Renal pelvis (tissue), 1 donor: ENCODE measurements at regions not wholly inside any gene's neighbourhood (a gene's known extent, or its start where the extent isn't known, plus 50 kb on each side); places are given as distances from the start of the nearest gene placed in this dataset.
"Not testable (repeated sequence)": the region's sequence is repeated elsewhere in the genome, so short reads cannot be mapped to it uniquely, and the experiment has no call there.

ENCODE experiments used
- DNase-seq: peaks from one replicate; pipeline ENCODE4 v3.0.0-alpha.2; 2013

- not testable (repeated sequence) for DNase-seq
Observed at GRCh38 chr1:91207691-91208090, 185.9 kb upstream of the ZNF644 start.

DNA sequence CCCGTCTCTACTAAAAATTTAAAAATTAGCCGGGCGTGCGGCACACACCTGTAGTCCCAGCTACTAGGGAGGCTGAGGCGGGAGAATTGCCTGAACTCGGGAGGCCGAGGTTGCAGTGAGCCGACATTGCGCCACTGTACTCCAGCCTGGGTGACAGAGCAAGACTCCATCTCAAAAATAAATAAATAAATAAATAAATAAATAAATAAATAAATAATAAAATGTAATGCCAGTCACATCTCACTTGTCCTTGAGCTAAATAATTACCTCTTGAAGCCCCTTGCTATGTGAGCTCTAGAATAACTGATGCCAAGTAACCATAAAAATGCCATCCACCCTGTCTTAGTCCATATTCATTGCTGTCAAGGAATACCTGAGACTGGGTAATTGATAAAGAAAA lies 182.3 kb upstream of the ZNF644 start:
- DNase-seq: not testable (repeated sequence)

DNA sequence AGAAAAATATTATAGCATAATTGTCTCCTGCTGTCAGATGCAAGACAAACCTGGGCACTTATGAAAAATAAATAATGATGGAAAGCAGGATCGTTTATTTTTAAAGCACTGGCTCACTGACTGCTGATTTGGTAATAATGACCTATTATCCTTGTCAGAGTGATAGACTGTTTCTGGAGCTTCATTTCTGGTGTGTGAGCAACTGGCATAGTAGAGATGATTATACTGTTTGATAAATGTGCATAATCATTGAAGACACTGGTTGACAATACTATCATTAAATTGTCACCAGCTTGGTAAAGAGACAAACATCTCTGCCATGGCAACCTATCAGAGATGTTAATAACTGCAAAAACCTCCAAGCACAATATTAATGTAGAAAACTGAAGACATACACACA lies 179.9 kb upstream of the ZNF644 start:
- DNase-seq: no peak

DNA sequence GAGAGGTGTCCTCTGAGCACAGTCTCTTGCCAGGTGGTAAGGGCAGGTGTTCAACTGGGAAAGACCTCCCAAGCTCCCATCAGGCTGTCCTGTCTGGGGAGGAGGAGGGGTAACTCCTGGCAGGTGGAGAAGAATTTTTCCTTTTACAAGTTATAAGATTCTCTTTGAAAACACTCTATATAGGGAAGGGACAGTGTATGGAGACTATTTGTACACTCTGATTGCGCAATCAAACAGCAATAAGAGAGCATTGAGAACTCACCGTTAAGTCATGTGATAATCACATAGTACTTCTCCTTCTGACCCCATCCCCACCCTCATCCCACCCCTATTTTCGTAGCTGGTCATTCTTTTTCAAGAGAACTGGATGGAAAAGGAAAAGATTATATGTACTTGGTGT lies 179.3 kb upstream of the ZNF644 start:
- no peak for DNase-seq

DNA sequence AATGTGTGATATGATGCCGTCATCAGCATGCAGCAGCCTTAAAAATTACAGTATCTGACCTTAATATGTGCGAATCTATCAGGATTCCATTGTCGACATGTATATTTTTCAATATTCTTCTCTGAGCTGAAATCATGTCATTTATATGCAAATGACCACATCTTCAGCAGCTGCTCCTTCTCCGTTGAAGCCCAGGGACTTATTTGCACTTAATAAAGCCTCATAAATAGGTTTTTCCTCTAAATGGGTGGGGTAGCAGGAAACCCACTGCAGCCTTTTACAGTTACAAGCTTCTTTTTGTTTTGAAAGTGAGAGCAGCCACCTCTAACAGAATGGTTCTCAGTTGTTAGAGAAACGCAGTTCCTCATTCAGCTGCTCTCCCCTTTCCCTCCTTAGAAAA lies 178.8 kb upstream of the ZNF644 start:
- no peak for DNase-seq

GRCh38 chr1:91199988-91200387 lies 178.2 kb upstream of the ZNF644 start:
- DNase-seq: no peak

- no peak for DNase-seq
Observed at GRCh38 chr1:91190996-91191395, 169.2 kb upstream of the ZNF644 start.

DNA sequence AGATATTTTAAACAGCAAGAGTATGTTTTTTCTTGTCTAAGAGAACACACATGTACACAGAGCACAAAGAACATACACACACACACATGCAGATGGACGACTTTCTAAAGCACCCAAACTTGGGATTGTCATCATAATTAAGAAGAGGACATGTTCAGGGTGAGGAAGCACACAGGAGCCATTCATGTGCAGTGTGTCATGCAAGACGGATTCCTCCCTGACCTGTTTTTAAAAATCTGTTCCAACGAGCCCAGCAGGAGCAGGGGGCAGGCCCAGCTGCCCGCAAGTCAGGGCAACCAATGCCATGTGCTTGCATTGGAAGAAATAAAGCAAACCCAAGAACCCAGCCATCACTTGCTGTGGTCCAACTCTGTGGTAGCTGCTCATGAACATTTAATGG lies 167.3 kb upstream of the ZNF644 start:
- no peak for DNase-seq

GRCh38 chr1:91182807-91183206 lies 161.0 kb upstream of the ZNF644 start:
- DNase-seq: not testable (repeated sequence)

- no peak for DNase-seq
Observed at GRCh38 chr1:91176250-91176649, 154.4 kb upstream of the ZNF644 start.

GRCh38 chr1:91174734-91175133 lies 152.9 kb upstream of the ZNF644 start:
- no peak for DNase-seq

DNA sequence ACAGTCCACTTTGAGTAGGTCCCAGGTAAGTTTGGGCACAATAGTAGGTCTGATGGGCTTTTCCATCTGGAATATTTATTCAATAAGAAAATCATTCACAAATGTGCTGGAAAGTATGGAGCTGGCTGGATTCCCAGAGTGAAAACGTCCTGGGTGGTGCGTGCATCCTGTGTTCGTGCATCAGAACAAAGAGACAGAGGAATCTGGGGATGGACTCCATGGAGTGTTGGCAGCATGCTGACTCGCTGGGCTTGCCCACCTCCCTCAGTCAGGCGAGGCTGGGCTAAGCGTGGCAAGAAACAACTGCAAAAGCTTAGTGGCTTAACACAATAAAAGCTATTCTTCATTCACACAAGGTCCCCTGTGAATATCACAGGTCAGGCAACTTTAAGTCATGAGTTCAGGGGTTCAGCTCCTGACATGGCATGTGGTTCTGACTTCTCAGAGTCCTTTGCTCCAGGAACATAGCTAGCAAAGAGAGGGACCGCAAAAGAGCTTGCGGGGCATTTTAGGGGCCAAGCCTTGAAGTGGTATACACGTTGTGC lies 151.6 kb upstream of the ZNF644 start:
- DNase-seq: no peak

GRCh38 chr1:91172541-91172940 lies 150.7 kb upstream of the ZNF644 start:
- DNase-seq: no peak

- peak; percentile 80 for DNase-seq
Observed at GRCh38 chr1:91171898-91172297, 150.1 kb upstream of the ZNF644 start.

- no peak for DNase-seq
Observed at GRCh38 chr1:91170571-91170970, 148.7 kb upstream of the ZNF644 start.

GRCh38 chr1:91166106-91166712 lies 144.4 kb upstream of the ZNF644 start:
- DNase-seq: peak; percentile 49

- peak; percentile 61 for DNase-seq
Observed at GRCh38 chr1:91165033-91165654, 143.3 kb upstream of the ZNF644 start.

GRCh38 chr1:91162613-91163012 lies 140.8 kb upstream of the ZNF644 start:
- DNase-seq: no peak

DNA sequence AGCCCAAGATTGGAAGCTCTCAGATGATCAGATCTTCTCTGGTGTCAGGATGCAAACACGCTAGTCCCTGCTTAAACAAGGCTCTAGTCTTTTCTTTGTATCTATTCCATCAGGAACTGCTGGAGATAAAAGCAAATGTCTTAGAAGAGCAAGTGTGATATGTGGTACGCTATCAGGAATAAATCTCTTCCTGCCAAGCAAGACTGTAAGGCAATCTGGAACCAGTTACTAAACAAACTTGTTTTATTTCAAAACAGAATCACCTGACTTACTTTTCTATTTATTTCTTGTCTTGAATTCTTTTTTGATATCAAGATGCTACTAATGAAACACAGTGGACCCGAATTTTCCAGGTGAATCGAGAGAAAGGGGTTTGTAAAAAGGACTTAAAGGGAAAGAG lies 139.9 kb upstream of the ZNF644 start:
- DNase-seq: no peak

DNA sequence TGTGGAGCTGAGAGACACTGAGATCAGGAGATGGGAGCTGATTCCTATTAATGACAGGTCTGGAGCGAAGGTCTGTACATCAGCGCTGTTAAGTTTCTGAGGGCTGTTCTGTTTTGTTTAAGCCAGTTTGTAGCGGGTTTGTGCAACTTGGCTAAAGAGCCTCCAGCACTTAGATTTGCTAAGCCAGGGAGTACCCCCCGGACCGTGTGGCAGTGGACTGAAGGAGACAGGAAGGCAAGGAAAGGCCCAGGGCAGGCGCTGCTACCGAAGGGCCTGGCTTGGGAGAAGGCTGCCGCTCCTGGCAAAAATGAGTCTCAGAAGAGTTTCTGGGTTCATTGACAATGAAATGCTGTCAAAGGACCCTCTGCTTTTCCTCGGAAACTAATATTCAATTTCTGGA lies 139.3 kb upstream of the ZNF644 start:
- no peak for DNase-seq

DNA sequence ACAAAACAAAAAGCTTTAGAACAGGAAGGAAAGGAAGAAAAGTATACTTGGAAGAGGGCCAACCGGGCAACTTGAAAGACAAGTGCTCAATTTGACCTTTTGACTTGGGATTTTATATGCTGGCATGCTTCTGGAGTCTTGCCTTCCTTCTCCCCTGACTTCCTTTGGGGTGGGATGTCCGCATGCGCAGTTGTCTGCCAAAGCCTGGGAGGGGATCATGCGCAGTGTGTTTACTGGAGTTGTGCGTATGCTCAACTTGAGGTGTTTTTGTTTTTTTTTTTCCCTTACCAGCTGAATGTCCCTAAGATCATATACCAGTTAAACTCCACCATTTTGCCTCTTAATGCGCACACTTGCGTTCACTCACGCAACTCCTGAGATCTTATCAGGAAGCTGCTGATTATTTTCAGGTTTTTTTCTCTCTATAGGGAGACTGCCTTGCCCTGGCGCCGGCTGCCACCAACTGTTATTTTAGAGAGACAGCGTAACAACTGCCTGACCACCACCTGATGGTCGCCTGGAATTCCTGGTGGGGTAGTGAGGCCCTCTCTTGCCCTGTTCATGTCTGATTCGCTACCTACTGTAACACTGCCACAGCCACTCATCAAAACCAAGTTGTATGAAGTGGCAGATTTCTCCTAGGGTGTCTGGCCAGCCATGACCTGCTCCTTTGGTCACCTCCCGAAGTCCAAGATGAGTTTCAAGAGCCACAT lies 138.7 kb upstream of the ZNF644 start:
- DNase-seq: no peak

GRCh38 chr1:91153341-91153740 lies 131.5 kb upstream of the ZNF644 start:
- no peak for DNase-seq

GRCh38 chr1:91152331-91152730 lies 130.5 kb upstream of the ZNF644 start:
- DNase-seq: no peak
